Fibroblast of lung (primary cell): ENCODE measurements at regions not wholly inside any gene's neighbourhood (a gene's known extent, or its start where the extent isn't known, plus 50 kb on each side); places are given as distances from the start of the nearest gene placed in this dataset.

Experiments
- DNase-seq, 2 donors: peaks; one replicate each; pipeline versions ENCODE4 v3.0.0 to v3.0.0-alpha.2; 2010; ENCODE audit warnings: low read depth in 2 of 2
- H2AFZ ChIP-seq: 2 replicates; pipeline ENCODE4 v1.5.1; 2012; ENCODE audit warnings: low read length, control low read depth, inconsistent platforms
- H3K27ac ChIP-seq: 2 replicates; pipeline ENCODE4 v1.5.1; 2011; ENCODE audit warnings: low read length, control low read depth; ENCODE audit not compliant: insufficient read depth
- H3K27me3 ChIP-seq: 2 replicates; pipeline ENCODE4 v1.5.1; 2011; ENCODE audit warnings: mild to moderate bottlenecking, low read length; ENCODE audit not compliant: control insufficient read depth, insufficient read depth
- H3K36me3 ChIP-seq: 2 replicates; pipeline ENCODE4 v1.5.1; 2011; ENCODE audit warnings: low read length; ENCODE audit not compliant: control insufficient read depth, insufficient read depth
- H3K4me1 ChIP-seq: 2 replicates; pipeline ENCODE4 v1.5.1; 2011; ENCODE audit warnings: low read length; ENCODE audit not compliant: control insufficient read depth, insufficient read depth; ENCODE audit errors: extremely low read depth
- H3K4me2 ChIP-seq: 2 replicates; pipeline ENCODE4 v1.5.1; 2011; ENCODE audit warnings: low read length, control low read depth; ENCODE audit not compliant: insufficient read depth; ENCODE audit errors: extremely low read depth
- H3K4me3 ChIP-seq, 4 experiments: fragments of 200-600 bp in 1 of 4; sonication (generic) in 1 of 4; replicated peaks in 1 of 4; 2 replicates each; pipeline ENCODE4 v1.5.1; 2011 to 2016; ENCODE audit warnings: low read length in 4 of 4, low read depth in 3 of 4, mild to moderate bottlenecking in 3 of 4, control low read depth in 2 of 4, inconsistent platforms in 1 of 4, mixed read lengths in 1 of 4; ENCODE audit not compliant: insufficient read depth in 1 of 4; ENCODE audit errors: control extremely low read depth in 1 of 4
- H3K79me2 ChIP-seq: 2 replicates; pipeline ENCODE4 v1.5.1; 2012; ENCODE audit warnings: mild to moderate bottlenecking, low read length, inconsistent platforms; ENCODE audit not compliant: control insufficient read depth, insufficient read depth
- H3K9ac ChIP-seq: 2 replicates; pipeline ENCODE4 v1.5.1; 2011; ENCODE audit warnings: mild to moderate bottlenecking, low read length, control low read depth; ENCODE audit not compliant: insufficient read depth
- H3K9me3 ChIP-seq: 2 replicates; pipeline ENCODE4 v1.5.1; 2012; ENCODE audit warnings: low read depth, low read length; ENCODE audit not compliant: control insufficient read depth, insufficient read depth
- H4K20me1 ChIP-seq: 2 replicates; pipeline ENCODE4 v1.5.1; 2011; ENCODE audit warnings: low read length; ENCODE audit not compliant: control insufficient read depth, insufficient read depth; ENCODE audit errors: extremely low read depth
- EZH2 ChIP-seq: IDR thresholded peaks from 2 replicates; pipeline ENCODE4 v1.5.1; 2012; ENCODE audit warnings: low read length, control low read depth, mild to moderate bottlenecking; ENCODE audit errors: missing control alignments
- TF ChIP-seq, protein P1 (sequence below), 2 donors: IDR thresholded peaks in 1 of 2; conservative IDR thresholded peaks in 1 of 2; 1 replicate in 1 of 2; 2 replicates in 1 of 2; pipeline ENCODE4 v1.5.1; 2011 to 2012; ENCODE audit warnings: low read length in 2 of 2, control low read depth in 1 of 2, inconsistent platforms in 1 of 2, low read depth in 1 of 2, mild to moderate bottlenecking in 1 of 2

DNA sequence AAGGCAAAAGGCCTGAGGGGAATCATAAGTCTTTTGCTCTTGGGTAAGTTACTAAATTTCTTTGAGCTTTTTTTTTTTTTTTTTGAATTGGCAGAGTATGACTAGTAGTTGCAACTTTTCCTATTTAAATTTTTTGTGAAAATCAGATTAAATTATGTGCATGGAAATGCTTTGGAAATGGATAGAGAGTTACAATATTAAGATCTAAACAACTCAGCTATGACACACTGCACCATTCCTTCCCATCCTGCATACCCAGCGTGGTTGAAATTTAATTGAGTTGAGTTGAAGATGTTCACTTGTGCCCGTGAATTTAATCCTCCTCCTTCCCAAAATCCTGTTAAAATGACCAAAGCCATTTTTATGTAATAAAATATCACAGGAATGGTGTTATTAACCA, 296.4 kb downstream of the ACTL7B start:
- no peak overlapping the region for H3K4me2 ChIP-seq
- H3K79me2 ChIP-seq, result no peaks in the 10 kb centered on the region
- H3K27me3 ChIP-seq, result no peaks in the 10 kb centered on the region
- no peak overlapping the region for H3K9ac ChIP-seq
- H2AFZ ChIP-seq, result no peak overlapping the region
- TF ChIP-seq, protein P1, sequence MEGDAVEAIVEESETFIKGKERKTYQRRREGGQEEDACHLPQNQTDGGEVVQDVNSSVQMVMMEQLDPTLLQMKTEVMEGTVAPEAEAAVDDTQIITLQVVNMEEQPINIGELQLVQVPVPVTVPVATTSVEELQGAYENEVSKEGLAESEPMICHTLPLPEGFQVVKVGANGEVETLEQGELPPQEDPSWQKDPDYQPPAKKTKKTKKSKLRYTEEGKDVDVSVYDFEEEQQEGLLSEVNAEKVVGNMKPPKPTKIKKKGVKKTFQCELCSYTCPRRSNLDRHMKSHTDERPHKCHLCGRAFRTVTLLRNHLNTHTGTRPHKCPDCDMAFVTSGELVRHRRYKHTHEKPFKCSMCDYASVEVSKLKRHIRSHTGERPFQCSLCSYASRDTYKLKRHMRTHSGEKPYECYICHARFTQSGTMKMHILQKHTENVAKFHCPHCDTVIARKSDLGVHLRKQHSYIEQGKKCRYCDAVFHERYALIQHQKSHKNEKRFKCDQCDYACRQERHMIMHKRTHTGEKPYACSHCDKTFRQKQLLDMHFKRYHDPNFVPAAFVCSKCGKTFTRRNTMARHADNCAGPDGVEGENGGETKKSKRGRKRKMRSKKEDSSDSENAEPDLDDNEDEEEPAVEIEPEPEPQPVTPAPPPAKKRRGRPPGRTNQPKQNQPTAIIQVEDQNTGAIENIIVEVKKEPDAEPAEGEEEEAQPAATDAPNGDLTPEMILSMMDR (conservative IDR thresholded peaks at IDR 0.05 in 1 of 2, IDR thresholded peaks at IDR 0.05 in 1 of 2; ENCODE audit: low read depth in 1 of 2, low read length in 2 of 2), result no peak
- no peak for TF ChIP-seq EZH2
- H4K20me1 ChIP-seq, result no peaks in the 10 kb centered on the region
- H3K4me1 ChIP-seq, result no peaks in the 10 kb centered on the region
- H3K27ac ChIP-seq, result no peak overlapping the region
- H3K9me3 ChIP-seq, result no peaks in the 10 kb centered on the region
- H3K4me3 ChIP-seq, result no peak overlapping the region
- no peaks in the 10 kb centered on the region for H3K36me3 ChIP-seq
- no peak for DNase-seq

DNA sequence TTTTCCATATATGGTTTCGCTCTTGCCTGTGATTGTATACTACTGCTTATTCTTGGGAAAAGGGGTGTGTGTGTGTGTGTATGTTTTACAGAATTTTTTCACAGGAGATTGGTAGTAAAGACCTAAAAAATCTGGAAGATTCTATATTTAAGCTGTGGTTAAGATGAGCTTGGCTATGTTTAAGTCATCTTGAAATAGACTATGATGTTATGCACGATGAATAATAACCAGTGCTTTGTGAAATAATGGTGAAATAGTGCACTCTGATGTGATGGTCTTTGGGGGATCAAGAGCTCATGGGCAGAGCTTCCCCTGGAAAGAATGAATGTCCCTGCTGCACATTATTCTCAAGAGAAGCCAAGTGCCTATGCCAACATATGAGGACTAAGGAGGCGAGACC, 301.0 kb downstream of the ACTL7B start:
- TF ChIP-seq EZH2, result no peak
- Histone ChIP-seq H3K27ac (no peak overlapping the region), H3K9ac (no peak overlapping the region), H3K4me1 (peaks cover 3% of the 10 kb centered on the region), H3K27me3 (no peaks in the 10 kb centered on the region), H3K79me2 (no peaks in the 10 kb centered on the region), H3K36me3 (no peaks in the 10 kb centered on the region), H4K20me1 (no peaks in the 10 kb centered on the region), H2AFZ (no peak overlapping the region), H3K4me2 (no peak overlapping the region), H3K4me3 (no peak overlapping the region), H3K9me3 (no peaks in the 10 kb centered on the region)
- DNase-seq, result no peak

DNA sequence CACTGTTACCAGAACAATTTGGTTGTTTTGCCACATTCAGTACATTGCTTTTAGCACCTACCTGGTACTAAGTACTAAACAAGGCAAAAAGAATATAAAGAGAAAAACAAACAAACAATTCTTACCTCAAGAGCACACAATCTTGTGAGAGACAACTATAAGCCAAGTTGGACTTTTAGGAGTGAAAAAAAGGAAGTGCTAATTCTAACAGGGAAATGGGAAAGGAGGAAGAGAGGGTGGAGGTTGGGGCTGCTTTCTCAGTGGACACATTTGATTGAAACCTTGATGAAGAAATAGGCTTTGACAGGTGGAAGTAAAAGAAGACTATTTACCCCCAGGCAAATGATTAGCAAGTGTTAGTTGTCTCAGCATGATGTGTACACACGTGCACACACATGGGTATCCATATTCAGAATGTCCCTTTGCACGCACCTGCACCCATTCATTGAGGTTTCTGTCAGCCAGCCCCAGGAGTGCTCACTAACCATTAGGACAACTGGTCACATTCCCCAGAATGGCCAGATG, 302.6 kb downstream of the ACTL7B start:
- H3K9ac ChIP-seq, result no peak overlapping the region

More for the DNA sequence above, 302.6 kb downstream of the ACTL7B start:
- Histone ChIP-seq H3K27me3 (no peaks in the 10 kb centered on the region), H3K4me1 (peaks cover 3% of the 10 kb centered on the region), H3K79me2 (no peaks in the 10 kb centered on the region), H3K4me3 (no peak overlapping the region), H3K36me3 (no peaks in the 10 kb centered on the region), H3K4me2 (no peak overlapping the region), H3K27ac (no peak overlapping the region), H2AFZ (no peak overlapping the region), H4K20me1 (no peaks in the 10 kb centered on the region), H3K9me3 (no peaks in the 10 kb centered on the region)
- TF ChIP-seq, protein P1 (conservative IDR thresholded peaks at IDR 0.05 in 1 of 2, IDR thresholded peaks at IDR 0.05 in 1 of 2; ENCODE audit: low read depth in 1 of 2, low read length in 2 of 2), result no peak
- TF ChIP-seq EZH2, result no peak
- no peak for DNase-seq
